ENCODE measurements at regions not wholly inside any gene's neighbourhood (a gene's known extent, or its start where the extent isn't known, plus 50 kb on each side); places are given as distances from the start of the nearest gene placed in this dataset.

DNA sequence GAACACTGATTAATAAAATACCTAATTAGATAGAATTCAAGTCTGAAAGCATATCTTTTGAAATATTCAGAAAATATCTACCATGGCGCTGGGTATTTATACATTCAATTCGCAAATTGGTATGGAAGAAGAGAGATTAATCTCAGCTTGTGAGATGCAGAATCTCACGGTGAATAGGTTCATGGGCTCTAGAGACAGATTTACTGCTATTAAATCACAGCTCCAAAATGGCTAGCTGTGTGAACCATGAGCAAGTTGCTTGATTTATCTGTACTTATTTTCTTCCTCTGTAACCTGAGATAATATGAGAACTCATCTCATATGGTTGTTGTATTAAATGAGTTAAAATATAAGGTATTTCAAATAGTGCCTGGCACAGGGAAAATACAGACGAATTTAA, 556.7 kb downstream of the FBXO15 start:
- no peak for TF ChIP-seq EZH2 (IDR thresholded peaks at IDR 0.05; ENCODE audit: low read depth, unreplicated experiment)
- TF ChIP-seq, protein P1, sequence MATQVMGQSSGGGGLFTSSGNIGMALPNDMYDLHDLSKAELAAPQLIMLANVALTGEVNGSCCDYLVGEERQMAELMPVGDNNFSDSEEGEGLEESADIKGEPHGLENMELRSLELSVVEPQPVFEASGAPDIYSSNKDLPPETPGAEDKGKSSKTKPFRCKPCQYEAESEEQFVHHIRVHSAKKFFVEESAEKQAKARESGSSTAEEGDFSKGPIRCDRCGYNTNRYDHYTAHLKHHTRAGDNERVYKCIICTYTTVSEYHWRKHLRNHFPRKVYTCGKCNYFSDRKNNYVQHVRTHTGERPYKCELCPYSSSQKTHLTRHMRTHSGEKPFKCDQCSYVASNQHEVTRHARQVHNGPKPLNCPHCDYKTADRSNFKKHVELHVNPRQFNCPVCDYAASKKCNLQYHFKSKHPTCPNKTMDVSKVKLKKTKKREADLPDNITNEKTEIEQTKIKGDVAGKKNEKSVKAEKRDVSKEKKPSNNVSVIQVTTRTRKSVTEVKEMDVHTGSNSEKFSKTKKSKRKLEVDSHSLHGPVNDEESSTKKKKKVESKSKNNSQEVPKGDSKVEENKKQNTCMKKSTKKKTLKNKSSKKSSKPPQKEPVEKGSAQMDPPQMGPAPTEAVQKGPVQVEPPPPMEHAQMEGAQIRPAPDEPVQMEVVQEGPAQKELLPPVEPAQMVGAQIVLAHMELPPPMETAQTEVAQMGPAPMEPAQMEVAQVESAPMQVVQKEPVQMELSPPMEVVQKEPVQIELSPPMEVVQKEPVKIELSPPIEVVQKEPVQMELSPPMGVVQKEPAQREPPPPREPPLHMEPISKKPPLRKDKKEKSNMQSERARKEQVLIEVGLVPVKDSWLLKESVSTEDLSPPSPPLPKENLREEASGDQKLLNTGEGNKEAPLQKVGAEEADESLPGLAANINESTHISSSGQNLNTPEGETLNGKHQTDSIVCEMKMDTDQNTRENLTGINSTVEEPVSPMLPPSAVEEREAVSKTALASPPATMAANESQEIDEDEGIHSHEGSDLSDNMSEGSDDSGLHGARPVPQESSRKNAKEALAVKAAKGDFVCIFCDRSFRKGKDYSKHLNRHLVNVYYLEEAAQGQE (IDR thresholded peaks at IDR 0.05; ENCODE audit: unreplicated experiment): no peak
- TF ChIP-seq, protein P2, sequence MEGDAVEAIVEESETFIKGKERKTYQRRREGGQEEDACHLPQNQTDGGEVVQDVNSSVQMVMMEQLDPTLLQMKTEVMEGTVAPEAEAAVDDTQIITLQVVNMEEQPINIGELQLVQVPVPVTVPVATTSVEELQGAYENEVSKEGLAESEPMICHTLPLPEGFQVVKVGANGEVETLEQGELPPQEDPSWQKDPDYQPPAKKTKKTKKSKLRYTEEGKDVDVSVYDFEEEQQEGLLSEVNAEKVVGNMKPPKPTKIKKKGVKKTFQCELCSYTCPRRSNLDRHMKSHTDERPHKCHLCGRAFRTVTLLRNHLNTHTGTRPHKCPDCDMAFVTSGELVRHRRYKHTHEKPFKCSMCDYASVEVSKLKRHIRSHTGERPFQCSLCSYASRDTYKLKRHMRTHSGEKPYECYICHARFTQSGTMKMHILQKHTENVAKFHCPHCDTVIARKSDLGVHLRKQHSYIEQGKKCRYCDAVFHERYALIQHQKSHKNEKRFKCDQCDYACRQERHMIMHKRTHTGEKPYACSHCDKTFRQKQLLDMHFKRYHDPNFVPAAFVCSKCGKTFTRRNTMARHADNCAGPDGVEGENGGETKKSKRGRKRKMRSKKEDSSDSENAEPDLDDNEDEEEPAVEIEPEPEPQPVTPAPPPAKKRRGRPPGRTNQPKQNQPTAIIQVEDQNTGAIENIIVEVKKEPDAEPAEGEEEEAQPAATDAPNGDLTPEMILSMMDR (conservative IDR thresholded peaks at IDR 0.05; ENCODE audit: low read depth in 2 of 2): no peak
- no peak for TF ChIP-seq EZH2phosphoT487 (IDR thresholded peaks at IDR 0.05; ENCODE audit: unreplicated experiment)
- no peak for TF ChIP-seq CREB1 (CRISPR knock-in tag; IDR thresholded peaks at IDR 0.05; ENCODE audit: low read depth)
- TF ChIP-seq STAT1 (IDR thresholded peaks at IDR 0.05; ENCODE audit: unreplicated experiment): no peak
- no peak for TF ChIP-seq POLR2AphosphoS5 (IDR thresholded peaks at IDR 0.05; ENCODE audit: low read depth)
- TF ChIP-seq JUNB (IDR thresholded peaks at IDR 0.05; ENCODE audit: unreplicated experiment): no peak
- TF ChIP-seq, protein P3, sequence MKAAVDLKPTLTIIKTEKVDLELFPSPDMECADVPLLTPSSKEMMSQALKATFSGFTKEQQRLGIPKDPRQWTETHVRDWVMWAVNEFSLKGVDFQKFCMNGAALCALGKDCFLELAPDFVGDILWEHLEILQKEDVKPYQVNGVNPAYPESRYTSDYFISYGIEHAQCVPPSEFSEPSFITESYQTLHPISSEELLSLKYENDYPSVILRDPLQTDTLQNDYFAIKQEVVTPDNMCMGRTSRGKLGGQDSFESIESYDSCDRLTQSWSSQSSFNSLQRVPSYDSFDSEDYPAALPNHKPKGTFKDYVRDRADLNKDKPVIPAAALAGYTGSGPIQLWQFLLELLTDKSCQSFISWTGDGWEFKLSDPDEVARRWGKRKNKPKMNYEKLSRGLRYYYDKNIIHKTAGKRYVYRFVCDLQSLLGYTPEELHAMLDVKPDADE (IDR thresholded peaks at IDR 0.05): no peak
- TF ChIP-seq ZNF114 (CRISPR knock-in tag; IDR thresholded peaks at IDR 0.05): no peak
- no peak for TF ChIP-seq NANOG (IDR thresholded peaks at IDR 0.05; ENCODE audit: borderline replicate concordance)

Data from GM23338 (cell line).